Kidney capillary endothelial cell (primary cell): ENCODE measurements at regions not wholly inside any gene's neighbourhood (a gene's known extent, or its start where the extent isn't known, plus 50 kb on each side); places are given as distances from the start of the nearest gene placed in this dataset.

Experiments
- DNase-seq: peaks from one replicate; pipeline ENCODE4 v3.0.0-alpha.2; 2018; ENCODE audit warnings: low spot score

DNA sequence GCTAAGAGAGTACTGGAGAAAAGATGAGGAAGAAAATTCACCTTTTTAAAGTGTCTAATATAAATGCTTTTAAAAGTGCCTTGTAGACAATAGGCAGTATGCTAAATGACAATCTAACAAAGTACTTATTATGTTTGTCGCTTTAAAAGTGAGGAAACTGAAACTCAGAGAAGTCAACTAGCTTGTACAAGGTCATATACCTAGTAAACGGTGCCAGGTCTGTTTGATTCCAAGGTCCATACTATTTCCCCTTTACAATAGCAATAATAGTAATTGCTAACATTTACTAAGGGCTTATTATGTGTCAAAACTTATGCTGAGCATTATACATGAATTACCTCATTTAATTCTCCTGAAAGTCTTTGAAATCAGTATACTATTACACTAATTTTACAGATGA is 328.6 kb upstream of the SLC24A2 start:
- DNase-seq, result no peak

DNA sequence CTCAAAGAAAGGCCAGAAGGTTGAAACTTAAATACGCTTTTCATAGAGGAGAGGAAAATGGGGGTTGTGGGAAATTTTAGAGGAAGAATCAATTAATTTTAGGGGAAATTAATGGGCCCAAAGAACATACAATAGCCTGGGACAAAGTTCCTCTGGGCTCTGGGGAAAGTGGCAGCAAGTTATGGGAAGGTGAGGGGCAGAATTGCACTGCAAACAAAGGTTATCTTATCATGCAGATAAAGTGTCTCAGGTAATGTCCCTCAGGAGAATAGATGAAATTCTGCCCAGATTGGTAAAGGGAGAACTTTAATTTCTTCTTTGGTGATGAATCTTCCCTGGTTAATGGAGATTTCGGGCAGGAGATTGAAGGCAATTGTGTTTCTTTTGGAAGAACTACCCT is 326.1 kb upstream of the SLC24A2 start:
- no peak for DNase-seq

DNA sequence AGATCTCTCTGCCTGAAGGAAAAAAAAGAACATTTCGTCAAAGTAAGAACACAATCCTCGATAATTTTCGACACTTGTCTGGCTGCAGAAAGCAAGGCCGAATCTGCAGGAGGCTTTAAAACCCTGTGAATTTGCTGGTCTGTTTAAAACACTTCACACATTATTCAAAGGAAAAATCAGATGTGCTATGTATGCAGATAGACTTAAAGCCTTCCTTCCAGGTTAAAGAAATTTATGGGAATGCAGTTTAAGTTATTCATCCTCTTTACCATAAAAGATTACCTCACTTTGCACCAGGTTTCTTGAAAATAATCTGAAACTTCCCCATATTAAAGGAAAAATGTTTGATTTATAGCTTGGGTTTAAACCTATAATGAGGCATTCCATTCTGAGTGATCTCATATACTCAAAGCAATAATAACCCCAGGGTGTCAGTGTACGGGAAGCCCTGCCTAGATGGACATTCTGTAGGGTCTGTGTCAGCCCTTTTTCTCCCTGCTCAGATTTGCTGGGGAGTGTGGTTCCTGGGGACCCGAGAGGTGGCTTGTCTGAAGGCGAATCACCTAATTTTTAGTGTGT is 323.5 kb upstream of the SLC24A2 start:
- no peak for DNase-seq

DNA sequence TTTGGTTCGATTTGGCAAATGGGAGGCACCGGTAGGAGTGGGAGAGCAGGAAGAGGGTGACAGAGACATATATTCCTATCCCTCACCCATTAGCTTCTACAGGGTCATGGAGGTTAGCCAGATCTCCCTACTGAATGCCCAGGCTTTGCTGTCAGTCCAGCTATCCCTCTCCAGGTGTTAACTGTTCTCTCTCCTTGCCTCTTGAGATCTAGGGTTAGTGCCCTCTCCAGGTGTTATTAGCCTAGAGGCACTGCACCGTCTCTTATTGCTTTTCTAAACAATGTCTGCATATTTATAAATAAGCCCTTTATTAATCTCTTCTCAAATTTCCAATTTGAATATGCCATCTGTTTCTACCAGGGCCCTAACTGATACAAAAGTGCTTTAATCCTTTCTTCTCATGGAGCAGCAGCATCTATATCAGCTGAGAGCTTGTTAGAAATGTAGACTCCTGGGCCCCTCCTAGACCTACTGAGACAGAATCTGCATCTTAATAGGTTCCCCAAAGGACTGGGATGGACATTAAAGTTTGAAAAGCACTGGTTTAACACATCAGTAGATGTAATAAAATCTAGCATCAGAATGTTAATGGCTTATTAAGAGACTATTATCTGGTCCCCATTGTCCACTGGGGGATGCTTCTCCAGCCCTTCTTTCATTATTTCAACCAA is 322.5 kb upstream of the SLC24A2 start:
- DNase-seq, result no peak

DNA sequence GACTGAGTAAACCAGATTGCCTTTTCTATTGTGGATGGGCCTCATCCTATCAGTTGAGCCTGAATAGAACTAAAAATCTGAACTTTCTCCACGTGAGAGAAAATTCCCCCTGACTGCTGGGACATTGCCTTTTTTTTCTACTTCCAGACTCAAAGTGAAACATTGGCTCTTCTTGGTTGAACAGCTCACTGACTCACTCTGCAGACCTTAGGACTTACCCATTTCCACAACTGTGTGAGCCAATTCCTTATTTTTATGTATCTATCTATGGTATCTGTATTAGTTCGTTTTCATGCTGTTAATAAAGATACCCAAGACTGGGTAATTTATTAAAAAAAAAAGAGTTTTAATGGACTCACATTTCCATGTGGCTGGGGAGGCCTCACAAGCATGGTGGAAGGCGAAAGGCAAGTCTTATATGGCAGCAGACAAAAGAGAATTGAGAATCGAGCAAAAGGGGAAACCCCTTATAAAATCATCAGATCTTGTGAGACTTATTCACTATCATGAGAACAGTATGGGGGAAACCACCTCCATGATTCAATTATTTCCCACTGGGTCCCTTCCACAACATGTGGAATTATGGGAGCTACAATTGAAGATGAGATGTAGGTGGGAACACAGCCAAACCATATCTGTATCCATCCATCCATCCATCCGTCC is 306.7 kb upstream of the SLC24A2 start:
- no peak for DNase-seq

DNA sequence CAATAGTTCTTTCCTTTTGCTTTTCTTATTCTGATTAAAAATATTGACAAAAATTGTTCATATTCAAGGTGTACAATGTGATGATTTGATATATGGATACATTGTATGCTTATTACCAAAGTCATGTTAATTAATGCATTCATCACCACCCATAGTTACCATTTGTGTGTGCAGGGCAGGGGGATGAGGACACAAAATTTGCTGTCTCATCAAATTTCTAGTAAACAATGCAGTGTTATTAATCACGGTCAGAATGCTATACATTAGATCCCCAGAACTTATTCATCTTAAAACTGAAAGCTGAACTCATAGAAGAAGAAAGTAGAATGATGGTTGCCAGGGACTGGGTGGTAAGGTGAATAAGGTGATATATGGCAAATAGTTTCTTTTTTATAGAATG is 303.7 kb upstream of the SLC24A2 start:
- DNase-seq, result no peak

DNA sequence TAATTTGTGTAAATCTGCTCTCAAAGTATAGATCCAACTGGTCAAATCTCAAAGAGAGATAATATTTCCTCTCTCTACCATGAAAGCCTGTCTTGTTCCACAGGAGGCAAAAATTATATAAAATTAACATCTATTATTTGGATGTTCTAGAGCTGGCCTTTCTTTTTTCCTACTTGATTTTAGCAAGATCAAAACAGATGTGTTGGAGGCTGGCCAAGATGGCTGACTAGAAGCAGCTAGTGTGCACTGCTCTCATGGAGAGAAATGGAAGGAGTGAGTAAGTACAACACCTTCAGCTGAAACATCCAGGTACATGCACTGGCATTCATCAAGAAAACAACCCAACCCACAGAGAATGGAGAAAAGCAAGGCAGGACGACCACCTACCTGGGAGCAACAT is 298.6 kb upstream of the SLC24A2 start:
- no peak for DNase-seq

DNA sequence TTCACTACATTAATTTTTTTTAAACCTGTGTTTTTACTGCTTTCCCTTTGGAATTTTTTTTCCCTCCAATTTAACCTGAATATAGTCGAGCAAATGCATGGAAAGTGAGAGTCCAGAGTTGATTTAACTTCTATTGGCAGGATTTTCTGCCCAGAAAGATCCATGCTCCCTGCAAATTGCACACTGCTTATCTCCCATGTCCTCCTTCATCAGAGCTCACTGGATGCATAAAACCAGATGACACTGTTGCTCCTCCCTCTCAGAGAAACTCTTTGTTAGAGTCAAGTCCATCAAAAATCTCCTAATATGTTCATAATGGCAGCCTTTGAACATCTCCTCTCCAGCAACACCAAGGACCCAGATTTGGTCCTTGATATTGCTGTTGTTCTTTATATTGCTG is 297.0 kb upstream of the SLC24A2 start:
- no peak for DNase-seq

DNA sequence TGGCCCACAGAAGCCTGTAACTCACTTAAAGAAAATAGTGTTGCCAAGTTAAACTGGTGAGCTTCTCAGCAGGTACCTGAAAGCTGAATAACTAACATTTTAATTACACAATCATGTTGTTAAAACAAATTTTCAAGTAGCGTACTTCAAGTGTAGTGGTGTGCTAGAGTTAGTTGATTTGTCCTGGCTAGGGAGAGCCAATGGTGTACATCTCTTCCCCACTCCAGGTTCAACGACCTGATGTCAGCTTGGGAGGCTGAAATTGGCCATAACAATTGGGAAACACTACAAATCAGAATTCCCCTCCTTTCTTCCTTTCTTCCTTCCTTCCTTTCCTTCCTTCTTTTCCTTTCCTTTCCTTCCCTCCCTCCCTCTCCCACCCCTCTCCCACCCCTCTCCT is 295.3 kb upstream of the SLC24A2 start:
- DNase-seq, result no peak

DNA sequence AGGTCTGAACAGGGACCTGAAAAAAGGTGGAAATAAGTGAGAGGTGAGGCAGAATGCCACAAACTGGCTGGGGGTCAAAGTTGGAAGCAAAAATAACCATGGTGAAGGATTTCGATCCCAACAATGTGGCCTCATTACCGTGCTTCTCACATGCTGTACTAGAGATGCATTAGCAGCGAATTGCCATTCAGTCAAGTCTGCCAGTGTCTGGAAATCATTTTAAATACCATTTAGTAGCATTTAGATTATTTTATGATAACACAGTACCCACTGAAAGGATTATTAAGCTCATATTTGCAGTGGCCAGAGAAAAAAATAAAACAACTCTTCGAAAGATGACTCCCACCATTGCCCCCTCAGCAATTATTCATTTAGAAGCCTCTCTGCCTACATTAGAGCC is 294.6 kb upstream of the SLC24A2 start:
- no peak for DNase-seq

DNA sequence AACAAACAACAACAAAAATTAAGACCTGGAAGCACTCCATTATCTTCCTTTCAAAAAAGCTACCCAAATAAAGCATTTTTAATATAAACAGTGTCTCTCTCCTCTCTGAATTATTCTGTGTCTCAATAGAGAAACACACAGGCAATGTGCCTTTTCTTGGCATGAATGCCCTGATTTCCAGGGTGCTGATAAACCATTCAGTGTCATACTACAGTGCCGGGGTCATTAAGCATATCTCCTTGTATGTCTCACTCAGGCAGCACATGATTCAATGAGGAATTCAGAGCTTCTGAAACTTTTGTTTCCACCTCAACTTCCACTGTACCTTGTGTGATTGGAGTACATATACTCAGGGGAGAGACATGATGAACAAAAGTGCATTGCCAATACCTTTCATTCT is 294.0 kb upstream of the SLC24A2 start:
- DNase-seq, result no peak

DNA sequence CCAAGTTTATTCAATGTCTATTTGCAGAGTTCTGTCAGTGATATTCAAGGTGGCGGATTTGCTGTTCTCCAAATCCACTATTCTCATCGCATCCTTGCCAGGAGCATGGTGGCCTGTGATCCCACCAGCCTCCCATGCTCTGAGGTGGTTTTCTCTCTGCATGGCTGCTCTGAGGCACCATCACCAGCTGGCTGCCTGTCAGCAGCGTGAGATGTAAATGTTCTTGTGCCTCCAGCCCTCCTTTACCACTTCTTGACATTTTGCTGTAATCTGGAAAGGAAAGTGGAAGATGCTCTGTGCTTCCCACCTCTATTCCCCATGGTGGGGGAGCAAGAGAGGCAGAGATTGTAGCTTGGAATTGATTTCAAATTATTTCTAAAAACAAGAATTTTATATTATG is 293.6 kb upstream of the SLC24A2 start:
- DNase-seq, result no peak

DNA sequence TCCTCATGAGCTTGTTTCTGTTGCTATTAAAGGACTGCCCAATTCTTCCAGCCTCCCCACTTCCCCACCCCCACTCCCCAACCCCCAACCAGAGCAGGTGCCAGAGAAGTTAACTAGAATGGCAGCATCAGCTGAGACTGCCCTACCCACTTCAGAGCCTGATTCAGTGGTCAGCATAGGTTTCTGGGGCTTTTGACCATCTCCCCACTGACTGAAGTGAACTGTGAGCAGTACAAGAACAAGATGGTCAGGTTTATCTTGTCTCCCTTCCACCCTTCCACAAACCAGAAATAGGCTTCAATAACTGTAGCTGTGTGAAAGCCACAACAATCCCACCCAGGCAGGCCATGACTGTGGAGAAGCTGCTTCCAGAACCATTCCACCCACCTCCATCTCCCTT is 289.4 kb upstream of the SLC24A2 start:
- DNase-seq, result no peak

DNA sequence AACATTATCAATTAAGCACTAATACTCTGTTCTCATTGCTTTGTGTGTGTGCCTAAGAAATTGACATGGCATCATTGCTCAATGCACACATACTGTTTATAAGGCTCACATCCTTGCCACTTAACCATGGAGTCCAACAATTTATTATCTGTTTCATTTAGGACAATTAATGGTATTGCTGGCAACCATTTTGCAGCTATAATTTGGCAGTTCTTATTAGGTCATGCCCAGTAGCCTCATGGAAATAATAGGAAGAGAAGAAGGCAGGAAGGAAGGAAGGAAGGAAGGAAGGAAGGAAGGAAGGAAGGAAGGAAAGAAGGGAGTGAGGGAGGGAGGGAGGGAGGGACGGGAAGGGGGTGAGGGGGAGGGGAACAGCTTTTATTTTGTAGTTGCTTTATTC is 285.5 kb upstream of the SLC24A2 start:
- no peak for DNase-seq

DNA sequence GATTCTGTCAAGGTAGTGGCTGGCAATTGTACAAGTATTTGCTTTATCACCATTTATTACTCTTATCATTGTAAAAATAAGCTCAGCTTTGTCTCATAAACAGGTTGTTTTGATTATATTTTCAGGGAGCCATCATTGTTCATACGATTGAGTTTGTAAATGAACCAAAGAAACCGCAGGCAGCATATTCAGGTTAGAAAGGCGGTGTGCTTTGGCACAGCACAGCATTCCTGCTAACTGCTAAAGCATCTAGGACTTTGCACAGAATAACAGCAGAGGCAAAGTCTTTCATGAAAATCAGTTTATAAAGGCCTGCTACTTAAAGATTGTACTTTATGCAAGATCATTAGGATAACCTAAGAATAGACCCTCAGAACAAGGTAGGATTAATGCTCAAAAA is 281.5 kb upstream of the SLC24A2 start:
- no peak for DNase-seq

DNA sequence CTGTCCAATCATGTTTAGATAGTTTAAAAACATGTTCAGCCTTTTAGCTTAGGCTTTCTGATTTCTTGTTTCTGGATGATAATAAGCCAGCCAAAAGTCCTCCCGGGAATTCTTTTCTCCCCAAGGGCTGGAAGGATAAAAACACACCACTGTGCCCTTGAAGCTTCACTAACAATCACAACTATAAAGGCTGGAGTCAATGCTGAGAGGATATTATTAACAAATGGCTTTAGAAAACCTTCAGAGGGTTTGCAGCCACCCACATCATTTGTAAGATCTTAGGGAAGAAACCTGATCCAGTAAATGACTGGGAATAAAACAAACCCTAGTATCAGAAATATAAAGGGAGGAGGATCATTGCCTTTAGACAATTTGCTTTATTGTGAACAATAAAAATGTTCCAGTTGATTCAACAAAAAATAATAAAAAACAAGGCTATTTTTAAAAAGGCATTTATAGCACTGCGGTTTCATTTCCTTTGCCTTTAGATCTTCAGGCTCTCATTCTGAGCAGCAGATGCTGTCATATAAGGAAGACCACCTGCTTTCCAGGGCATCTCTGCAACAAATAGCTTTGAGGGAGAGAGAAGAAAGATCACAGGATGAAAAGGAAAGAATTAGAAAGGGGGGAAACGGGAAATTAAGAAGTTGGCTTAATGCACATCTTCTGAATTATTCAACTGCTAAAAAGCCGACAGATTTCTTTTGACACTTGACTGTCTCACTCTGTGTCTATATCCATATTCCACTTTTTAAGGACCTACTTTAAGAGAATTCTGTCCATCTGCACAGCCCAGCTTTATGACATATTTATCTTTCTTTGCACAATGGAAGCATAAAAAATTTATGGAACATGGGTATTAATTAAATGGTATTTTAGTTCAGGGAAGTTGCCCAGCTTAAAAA is 277.2 kb upstream of the SLC24A2 start:
- no peak for DNase-seq

DNA sequence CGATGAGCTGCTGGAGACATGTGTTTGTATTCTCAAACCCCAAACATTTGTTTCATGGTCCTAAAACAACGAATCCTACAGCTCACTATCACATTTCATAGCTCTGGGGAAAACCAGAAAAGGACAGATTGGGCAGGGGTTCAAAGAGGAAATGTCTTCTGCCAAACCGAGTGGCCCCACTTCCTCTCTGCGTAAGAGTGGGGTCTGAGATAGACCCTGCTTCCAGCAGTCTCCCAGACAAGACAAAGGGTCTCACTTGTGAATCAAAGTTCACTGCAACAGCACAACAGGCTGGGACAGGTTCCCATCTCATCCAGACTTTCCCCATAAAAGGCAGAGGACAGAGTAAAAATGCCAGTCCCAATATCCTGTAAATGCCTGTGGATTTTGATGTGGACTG is 276.2 kb upstream of the SLC24A2 start:
- DNase-seq, result no peak

DNA sequence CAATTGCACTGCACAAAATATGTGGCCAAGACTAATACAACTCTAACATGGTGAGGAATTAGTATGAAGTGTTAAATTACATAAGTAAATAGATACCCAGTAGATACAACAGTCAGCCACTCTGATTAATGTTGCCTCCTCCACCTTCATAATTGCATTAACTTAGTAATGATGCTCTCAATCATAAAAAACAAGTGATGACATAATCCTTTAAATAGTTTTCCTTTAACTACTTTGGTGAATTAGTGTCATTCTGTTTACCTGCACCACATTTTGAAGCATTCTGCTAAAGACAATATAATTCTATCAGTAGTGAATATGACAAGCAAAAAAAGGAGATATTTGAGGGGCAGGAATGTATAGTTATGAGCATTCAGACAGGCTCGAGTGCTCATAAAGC is 265.9 kb upstream of the SLC24A2 start:
- DNase-seq, result no peak

DNA sequence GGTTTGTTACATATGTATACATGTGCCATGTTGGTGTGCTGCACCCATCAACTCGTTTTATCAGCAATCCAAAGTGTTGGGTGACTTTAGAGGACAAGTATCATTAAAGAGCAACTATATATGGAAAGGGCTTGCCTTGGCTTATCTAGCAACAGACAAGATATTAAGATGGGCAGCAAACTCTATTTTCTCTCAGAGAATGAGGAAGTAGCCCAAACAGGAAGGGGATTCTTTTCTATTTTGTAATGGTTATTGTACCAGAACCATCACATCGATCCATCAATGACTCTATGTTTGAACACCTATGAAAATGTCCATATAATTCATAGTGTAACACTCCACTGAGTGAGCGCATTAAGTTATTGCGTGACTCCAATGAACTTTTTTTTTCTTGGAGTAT is 260.1 kb upstream of the SLC24A2 start:
- DNase-seq, result no peak

DNA sequence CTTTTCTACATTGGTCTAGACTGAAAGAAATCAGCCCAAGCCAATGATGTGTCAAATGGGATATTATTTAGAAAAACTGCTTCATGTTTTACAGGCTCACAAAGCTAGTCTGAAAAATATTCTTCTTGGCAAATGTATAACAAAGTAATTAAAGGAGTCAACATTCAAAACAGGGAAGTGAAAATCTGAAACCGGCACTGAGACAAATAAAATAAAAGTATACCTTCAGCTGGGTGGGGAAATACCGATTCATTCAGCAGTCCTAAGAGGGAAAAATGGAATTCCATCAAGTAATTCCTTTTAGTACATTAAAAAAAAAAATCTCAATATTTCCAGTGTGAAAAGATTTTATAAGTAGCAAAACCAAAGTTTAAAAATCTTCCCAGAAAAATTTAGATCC is 259.6 kb upstream of the SLC24A2 start:
- no peak for DNase-seq

DNA sequence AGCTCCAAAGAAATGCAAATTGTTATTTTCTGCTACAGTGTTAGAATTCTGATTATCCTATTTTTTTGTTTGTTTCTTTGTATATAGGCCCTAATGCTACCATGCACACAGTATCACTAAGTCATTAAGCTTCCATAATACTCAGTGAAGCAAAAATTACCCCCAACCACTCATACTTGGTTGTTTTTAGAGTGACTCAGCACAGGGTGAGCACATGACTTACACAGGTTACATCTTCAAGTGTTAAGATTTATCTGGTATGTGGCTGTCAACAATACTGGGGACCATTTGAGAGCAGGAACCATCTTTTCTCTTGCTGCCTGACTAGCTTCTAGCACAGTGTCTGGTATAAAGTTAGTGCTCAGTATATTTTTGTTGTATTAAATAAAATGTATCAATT is 255.8 kb upstream of the SLC24A2 start:
- no peak for DNase-seq

DNA sequence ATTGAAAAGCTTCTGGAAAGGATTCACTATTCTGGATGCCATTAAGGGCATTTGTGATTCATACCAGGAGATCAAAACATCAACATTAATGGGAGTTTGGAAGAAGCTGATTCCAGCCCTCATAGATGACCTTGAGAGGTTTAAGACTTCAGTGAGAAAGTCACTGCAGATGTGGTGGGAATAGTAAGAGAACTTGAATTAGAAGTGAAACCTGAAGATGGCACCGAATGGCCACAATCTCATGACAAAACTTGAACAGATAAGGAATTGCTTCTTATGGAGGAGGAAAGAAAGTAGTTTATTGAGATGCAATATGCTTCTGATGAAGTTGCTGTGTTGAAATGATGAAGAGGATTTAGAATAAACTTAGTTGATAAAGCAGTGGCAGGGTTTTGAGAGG is 254.6 kb upstream of the SLC24A2 start:
- no peak for DNase-seq

DNA sequence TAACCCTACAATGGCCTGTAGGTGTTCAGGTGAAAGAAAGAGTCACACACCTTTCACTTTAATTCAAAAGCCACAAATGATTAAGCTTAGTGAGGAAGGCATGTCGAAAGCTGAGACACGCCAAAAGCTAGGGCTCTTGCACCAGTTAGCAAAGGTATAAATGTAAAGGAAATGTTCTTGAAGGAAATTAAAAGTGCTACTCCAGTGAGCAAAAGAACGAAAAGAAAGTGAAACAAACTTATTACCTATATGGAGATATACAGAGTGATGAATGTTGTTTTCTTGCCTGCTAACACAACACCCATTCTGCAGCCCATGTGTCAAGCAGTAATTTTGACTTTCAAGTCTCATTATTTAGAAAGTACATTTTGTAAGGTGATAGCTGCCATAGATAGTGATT is 254.2 kb upstream of the SLC24A2 start:
- no peak for DNase-seq
